ENCODE measurements at regions not wholly inside any gene's neighbourhood (a gene's known extent, or its start where the extent isn't known, plus 50 kb on each side); places are given as distances from the start of the nearest gene placed in this dataset.

GRCh38 chr2:221817878-221818277 is 245.8 kb upstream of the EPHA4 start:
- POLR2A ChIA-PET (ENCODE audit: unreplicated experiment): no interaction called here
- no peak overlapping the region for H2AFZ ChIP-seq (replicated peaks; ENCODE audit: low read length, poor library complexity)

More at GRCh38 chr2:221817878-221818277, 245.8 kb upstream of the EPHA4 start:
- in situ Hi-C loops (cut with MboI; ENCODE audit: low sequenced_read_pairs) (no loop called here), dilution Hi-C loops (cut with HindIII; ENCODE audit: low sequenced_read_pairs, unreplicated experiment) (no loop called here), intact Hi-C loops (cut with micrococcal nuclease) (no loop called here)
- Histone ChIP-seq H4K91ac (ENCODE audit: insufficient read depth, low read depth, low read length) (no peak overlapping the region), H3K4me2 (ENCODE audit: low read depth, low read length) (no peak overlapping the region), H2BK20ac (ENCODE audit: low read depth, low read length) (no peak overlapping the region), H3K27ac (ENCODE audit: insufficient read depth, low read length) (no peak overlapping the region), H3K14ac (replicated peaks; ENCODE audit: low read depth, low read length) (no peak overlapping the region), H2AK5ac (ENCODE audit: low read depth, low read length) (no peak overlapping the region), H3K18ac (ENCODE audit: low read depth, low read length) (no peak overlapping the region), H2AK9ac (replicated peaks; ENCODE audit: low read depth, low read length, poor library complexity) (no peak overlapping the region), H4K20me1 (ENCODE audit: insufficient read depth, low read length) (no peaks in the 10 kb centered on the region), H3K36me3 (ENCODE audit: control insufficient read depth, insufficient read depth, low read length) (no peaks in the 10 kb centered on the region), H4K5ac (ENCODE audit: low read depth, low read length) (no peak overlapping the region), H2BK120ac (ENCODE audit: low read depth, low read length) (no peak overlapping the region), H3K23ac (ENCODE audit: low read depth, low read length) (no peak overlapping the region), H3K4me3 (ENCODE audit: insufficient read depth, low read depth, low read length) (no peak overlapping the region), H3K4me1 (ENCODE audit: control insufficient read depth, insufficient read depth, low read length) (no peaks in the 10 kb centered on the region), H3K56ac (ENCODE audit: extremely low read depth, insufficient read depth, low read length) (no peak overlapping the region), H2BK15ac (ENCODE audit: low read depth, low read length) (no peak overlapping the region), H3K27me3 (ENCODE audit: control insufficient read depth, insufficient read depth, low read length) (no peaks in the 10 kb centered on the region), H3K9me3 (ENCODE audit: control insufficient read depth, insufficient read depth, low read length) (no peaks in the 10 kb centered on the region), H3K9me1 (ENCODE audit: insufficient read depth, low read length) (no peaks in the 10 kb centered on the region), H3K79me1 (ENCODE audit: low read depth in 1 of 2, low read length in 2 of 2) (no peaks in the 10 kb centered on the region), H3K4ac (ENCODE audit: low read depth, low read length) (no peak overlapping the region), H3K9ac (ENCODE audit: low read depth, low read length) (no peak overlapping the region), H2BK5ac (ENCODE audit: low read depth, low read length, poor library complexity, severe bottlenecking) (no peak overlapping the region), H4K8ac (ENCODE audit: low read depth in 2 of 2, low read length in 2 of 2) (no peak overlapping the region)
- WGBS, 2 experiments (ENCODE audit: extremely low coverage in 2 of 2, insufficient read length in 1 of 2): no CpG with 5 or more reads among the region's 3 CpGs
- CTCF ChIA-PET: no interaction called here
- ATAC-seq (ENCODE audit: low read depth) (no peak), DNase-seq (no peak)
- no TSS peak for BruUV-seq (replicated peaks)
- no peak for TF ChIP-seq MAZ (IDR thresholded peaks at IDR 0.05; ENCODE audit: borderline replicate concordance, low read depth, low read length)
- no peak for TF ChIP-seq CTCF (conservative IDR thresholded peaks at IDR 0.05; ENCODE audit: low read depth, low read length)
- no peak for TF ChIP-seq MXI1 (IDR thresholded peaks at IDR 0.05; ENCODE audit: borderline replicate concordance, low read depth, low read length)
- no peak for TF ChIP-seq RAD21 (IDR thresholded peaks at IDR 0.05; ENCODE audit: low read length)
- TF ChIP-seq CHD1 (IDR thresholded peaks at IDR 0.05; ENCODE audit: low read depth, low read length): no peak
- no peak for TF ChIP-seq ELK1 (IDR thresholded peaks at IDR 0.05; ENCODE audit: borderline replicate concordance, low read depth, low read length)
- TF ChIP-seq RFX5 (IDR thresholded peaks at IDR 0.05; ENCODE audit: low read depth, low read length): no peak
- no peak for TF ChIP-seq NFE2L2 (IDR thresholded peaks at IDR 0.05; ENCODE audit: low read depth, low read length)
- no peak for TF ChIP-seq FOS (IDR thresholded peaks at IDR 0.05; ENCODE audit: low read depth, low read length)
- TF ChIP-seq BHLHE40 (IDR thresholded peaks at IDR 0.05; ENCODE audit: low read depth, low read length): no peak
- no peak for TF ChIP-seq SMC3 (IDR thresholded peaks at IDR 0.05; ENCODE audit: low read depth, low read length)
- no peak for TF ChIP-seq MAFK (IDR thresholded peaks at IDR 0.05; ENCODE audit: low read depth, low read length)
- no peak for TF ChIP-seq POLR2A (IDR thresholded peaks at IDR 0.05; ENCODE audit: low read depth, low read length)
- no peak for TF ChIP-seq RCOR1 (IDR thresholded peaks at IDR 0.05; ENCODE audit: insufficient replicate concordance, low read length)
- no peak for TF ChIP-seq CEBPB (IDR thresholded peaks at IDR 0.05; ENCODE audit: low read depth, low read length)
- no peak for TF ChIP-seq USF2 (IDR thresholded peaks at IDR 0.05; ENCODE audit: low read depth, low read length)
